HUES48 (cell line): ENCODE measurements at regions not wholly inside any gene's neighbourhood (a gene's known extent, or its start where the extent isn't known, plus 50 kb on each side); places are given as distances from the start of the nearest gene placed in this dataset.
"Not testable (repeated sequence)": the region's sequence is repeated elsewhere in the genome, so short reads cannot be mapped to it uniquely, and the experiment has no call there.

ENCODE experiments used
- H3K27ac ChIP-seq: one replicate; pipeline ENCODE4 v1.7.0; 2013; ENCODE audit warnings: low read depth, low read length, inconsistent platforms
- H3K27me3 ChIP-seq: 2 replicates; pipeline ENCODE4 v1.6.1; 2013; ENCODE audit warnings: mild to moderate bottlenecking, low read length; ENCODE audit not compliant: control insufficient read depth, insufficient read depth
- H3K36me3 ChIP-seq: 2 replicates; pipeline ENCODE4 v1.6.1; 2013; ENCODE audit warnings: low read length; ENCODE audit not compliant: control insufficient read depth, insufficient read depth
- H3K4me1 ChIP-seq: 2 replicates; pipeline ENCODE4 v1.6.1; 2013; ENCODE audit warnings: mild to moderate bottlenecking, low read length; ENCODE audit not compliant: control insufficient read depth, insufficient read depth
- H3K4me3 ChIP-seq: 2 replicates; pipeline ENCODE4 v1.5.1; 2013; ENCODE audit warnings: mild to moderate bottlenecking, low read depth, low read length
- H3K9ac ChIP-seq: 2 replicates; pipeline ENCODE4 v1.6.1; 2013; ENCODE audit warnings: mild to moderate bottlenecking, low read depth, low read length, moderate library complexity
- H3K9me3 ChIP-seq: 2 replicates; pipeline ENCODE4 v1.6.1; 2013; ENCODE audit warnings: low read length; ENCODE audit not compliant: control insufficient read depth, insufficient read depth

GRCh38 chr5:21484498-21484889 lies 1368.7 kb downstream of the CDH12 start:
- H3K36me3 ChIP-seq, H3K27ac ChIP-seq, H3K9ac ChIP-seq, H3K4me3 ChIP-seq, H3K9me3 ChIP-seq, H3K27me3 ChIP-seq, H3K4me1 ChIP-seq: not testable (repeated sequence)

- not testable (repeated sequence) for H3K9ac ChIP-seq, H3K27me3 ChIP-seq
These were observed 1369.2 kb downstream of the CDH12 start for GRCh38 chr5:21483790-21484497.

GRCh38 chr5:21482983-21483650 lies 1370.0 kb downstream of the CDH12 start:
- H3K4me3 ChIP-seq, H3K27me3 ChIP-seq, H3K27ac ChIP-seq, H3K4me1 ChIP-seq, H3K36me3 ChIP-seq, H3K9ac ChIP-seq, H3K9me3 ChIP-seq: not testable (repeated sequence)

More at GRCh38 chr5:21483790-21484497, 1369.2 kb downstream of the CDH12 start:
- H3K27ac ChIP-seq, H3K4me3 ChIP-seq, H3K4me1 ChIP-seq, H3K36me3 ChIP-seq, H3K9me3 ChIP-seq: not testable (repeated sequence)

GRCh38 chr5:21482522-21482921 lies 1370.6 kb downstream of the CDH12 start:
- not testable (repeated sequence) for H3K4me3 ChIP-seq, H3K27ac ChIP-seq, H3K36me3 ChIP-seq, H3K9me3 ChIP-seq, H3K4me1 ChIP-seq, H3K9ac ChIP-seq, H3K27me3 ChIP-seq

- not testable (repeated sequence) for H3K9ac ChIP-seq
These were observed 1371.5 kb downstream of the CDH12 start for GRCh38 chr5:21481320-21482270.

GRCh38 chr5:21480054-21480453 lies 1373.1 kb downstream of the CDH12 start:
- H3K27me3 ChIP-seq, H3K36me3 ChIP-seq, H3K4me1 ChIP-seq, H3K4me3 ChIP-seq, H3K9ac ChIP-seq, H3K27ac ChIP-seq, H3K9me3 ChIP-seq: not testable (repeated sequence)

More at GRCh38 chr5:21481320-21482270, 1371.5 kb downstream of the CDH12 start:
- not testable (repeated sequence) for H3K4me3 ChIP-seq, H3K27me3 ChIP-seq, H3K27ac ChIP-seq, H3K36me3 ChIP-seq, H3K9me3 ChIP-seq, H3K4me1 ChIP-seq

GRCh38 chr5:21473981-21474380 lies 1379.2 kb downstream of the CDH12 start:
- H3K9me3 ChIP-seq, H3K27me3 ChIP-seq, H3K4me3 ChIP-seq, H3K4me1 ChIP-seq, H3K9ac ChIP-seq, H3K36me3 ChIP-seq, H3K27ac ChIP-seq: not testable (repeated sequence)

- not testable (repeated sequence) for H3K4me3 ChIP-seq, H3K27me3 ChIP-seq, H3K9ac ChIP-seq, H3K27ac ChIP-seq, H3K36me3 ChIP-seq, H3K9me3 ChIP-seq, H3K4me1 ChIP-seq
These were observed 1379.7 kb downstream of the CDH12 start for GRCh38 chr5:21473436-21473835.

GRCh38 chr5:21471691-21472090 lies 1381.5 kb downstream of the CDH12 start:
- H3K9ac ChIP-seq, H3K27ac ChIP-seq, H3K27me3 ChIP-seq, H3K4me3 ChIP-seq, H3K9me3 ChIP-seq, H3K36me3 ChIP-seq, H3K4me1 ChIP-seq: not testable (repeated sequence)

GRCh38 chr5:21469523-21470101 lies 1383.5 kb downstream of the CDH12 start:
- not testable (repeated sequence) for H3K27me3 ChIP-seq, H3K9ac ChIP-seq, H3K4me3 ChIP-seq, H3K27ac ChIP-seq, H3K4me1 ChIP-seq, H3K9me3 ChIP-seq, H3K36me3 ChIP-seq

GRCh38 chr5:21467544-21467943 lies 1385.6 kb downstream of the CDH12 start:
- H3K27ac ChIP-seq, H3K4me1 ChIP-seq, H3K9ac ChIP-seq, H3K36me3 ChIP-seq, H3K9me3 ChIP-seq, H3K27me3 ChIP-seq, H3K4me3 ChIP-seq: not testable (repeated sequence)
